ENCODE measurements at regions not wholly inside any gene's neighbourhood (a gene's known extent, or its start where the extent isn't known, plus 50 kb on each side); places are given as distances from the start of the nearest gene placed in this dataset.

- DNase-seq (ENCODE audit: low read depth, low spot score), result no peak
Observed at GRCh38 chr1:62917314-62917713, 133.4 kb downstream of the ATG4C start.

- no peak for DNase-seq (ENCODE audit: low read depth, low spot score)
Observed at GRCh38 chr1:62917805-62918204, 133.9 kb downstream of the ATG4C start.

- no peak for DNase-seq (ENCODE audit: low read depth, low spot score)
Observed at GRCh38 chr1:62918700-62919099, 134.8 kb downstream of the ATG4C start.

DNA sequence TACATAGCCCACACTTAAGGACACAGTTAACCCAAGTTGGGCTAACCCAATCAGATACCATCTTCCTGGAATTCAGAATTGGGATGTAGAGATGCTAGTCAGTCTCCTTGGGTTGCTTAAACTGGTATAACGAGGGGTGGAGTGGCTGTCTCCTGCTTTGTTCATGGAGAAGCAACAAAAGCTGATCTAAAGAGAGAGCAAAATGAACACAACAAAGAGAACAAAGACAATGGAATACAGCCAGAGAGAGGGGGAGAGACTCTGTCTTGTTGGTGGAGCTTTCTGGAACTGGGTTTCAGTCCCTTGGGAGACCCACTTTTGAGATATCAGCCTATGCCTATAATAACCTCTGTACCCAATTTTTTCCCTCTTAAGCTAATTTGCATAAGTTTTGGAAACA is 138.1 kb downstream of the ATG4C start:
- DNase-seq (ENCODE audit: low read depth, low spot score), result no peak

GRCh38 chr1:62924983-62925790 is 141.3 kb downstream of the ATG4C start:
- no peak for DNase-seq (ENCODE audit: low read depth, low spot score)

DNA sequence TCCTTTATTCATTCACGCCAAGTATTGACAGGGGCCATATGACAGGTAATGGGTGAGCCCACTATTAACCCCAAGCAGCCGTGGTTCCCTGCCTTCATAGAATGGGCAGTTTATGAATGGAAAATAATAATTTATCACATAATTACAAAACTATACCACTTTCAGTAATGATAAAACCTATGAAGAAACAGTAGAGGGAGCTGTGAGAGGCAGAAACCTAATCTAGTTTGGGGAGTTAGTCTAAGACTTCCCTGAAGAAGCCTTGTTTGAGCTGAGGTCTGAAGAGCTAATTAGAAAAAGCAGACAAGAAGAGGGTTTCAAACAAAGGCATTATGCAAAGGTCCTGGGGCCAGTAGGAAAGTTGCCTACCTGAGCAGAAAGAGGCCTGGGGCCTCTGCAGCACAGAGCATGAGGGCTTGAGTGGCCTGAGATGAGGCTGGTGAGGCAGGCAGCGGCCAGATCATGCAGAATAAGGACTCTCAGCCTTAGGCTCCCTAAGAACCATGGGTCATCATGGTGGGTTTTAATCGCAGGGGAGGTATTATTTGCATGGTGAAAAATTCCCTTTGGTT is 142.8 kb downstream of the ATG4C start:
- no peak for DNase-seq (ENCODE audit: low read depth, low spot score)

DNA sequence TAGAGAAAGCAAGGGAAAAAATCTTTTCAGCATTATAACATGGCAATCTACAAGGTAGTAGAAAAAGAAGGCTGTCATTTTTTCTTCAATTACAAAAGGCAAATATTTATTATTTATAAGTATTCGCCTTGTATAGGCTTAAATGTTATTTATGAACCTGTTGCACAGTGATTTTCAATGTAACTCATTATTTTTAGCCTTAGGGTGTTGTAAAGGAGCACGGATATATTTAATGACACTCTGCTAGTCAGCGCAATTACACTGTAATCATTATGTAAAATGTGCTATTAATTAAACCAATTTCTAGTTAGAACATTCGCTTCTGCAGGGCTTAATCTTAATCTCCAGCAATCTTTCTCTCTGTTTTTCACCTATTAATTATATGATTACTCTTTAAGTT is 145.0 kb downstream of the ATG4C start:
- no peak for DNase-seq (ENCODE audit: low read depth, low spot score)

DNA sequence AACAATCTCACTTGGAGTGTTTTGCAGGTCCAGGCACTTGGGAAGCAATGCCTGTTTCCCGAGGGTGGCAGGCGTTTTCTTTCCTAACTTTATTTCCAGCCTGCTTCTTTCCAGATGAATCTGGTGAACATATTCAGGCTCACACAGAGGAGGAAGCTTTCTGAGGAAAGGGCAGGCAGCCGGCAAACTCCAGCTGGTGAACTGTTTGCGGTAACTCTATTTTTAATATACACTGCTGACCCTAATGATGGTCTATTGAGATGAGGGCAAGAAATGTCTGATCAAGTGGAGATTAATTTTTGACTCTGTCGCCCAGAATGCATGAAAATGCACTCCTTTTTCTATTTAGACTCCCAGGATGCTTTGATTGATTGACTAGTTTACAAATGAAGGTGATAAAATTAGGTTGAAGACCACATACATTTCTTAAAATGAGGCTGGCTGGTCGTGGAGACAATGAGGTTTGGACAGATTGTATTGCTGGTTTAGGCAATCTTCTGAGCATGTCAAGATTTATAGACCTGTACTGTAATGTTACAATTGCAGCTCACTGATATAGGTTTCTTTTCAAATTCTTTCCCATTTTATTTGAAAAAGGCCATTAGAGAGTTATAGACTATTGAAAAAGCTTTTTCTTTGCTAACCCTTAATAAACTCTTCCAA is 153.8 kb downstream of the ATG4C start:
- DNase-seq (ENCODE audit: low read depth, low spot score), result no peak

DNA sequence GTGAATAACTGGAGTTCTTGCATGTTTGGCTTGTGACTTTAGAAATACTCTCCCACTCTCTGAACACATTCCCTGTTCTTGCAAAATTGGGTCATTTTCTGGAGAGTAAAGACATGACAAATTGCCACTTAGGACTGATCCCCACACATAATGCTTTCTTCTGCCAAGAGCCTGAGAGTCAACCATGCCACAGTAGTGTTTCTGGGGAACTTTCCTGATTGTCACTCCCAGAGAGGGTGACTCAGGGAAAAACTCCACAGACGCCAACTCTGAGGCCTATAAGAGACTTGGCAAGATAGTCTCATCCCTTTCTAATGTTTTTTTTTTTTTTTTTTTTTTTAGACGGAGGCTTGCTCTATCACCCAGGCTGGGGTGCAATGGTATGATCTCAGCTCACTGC is 157.8 kb downstream of the ATG4C start:
- DNase-seq (ENCODE audit: low read depth, low spot score), result no peak

- no peak for DNase-seq (ENCODE audit: low read depth, low spot score)
Observed at GRCh38 chr1:62946511-62946910, 162.6 kb downstream of the ATG4C start.

DNA sequence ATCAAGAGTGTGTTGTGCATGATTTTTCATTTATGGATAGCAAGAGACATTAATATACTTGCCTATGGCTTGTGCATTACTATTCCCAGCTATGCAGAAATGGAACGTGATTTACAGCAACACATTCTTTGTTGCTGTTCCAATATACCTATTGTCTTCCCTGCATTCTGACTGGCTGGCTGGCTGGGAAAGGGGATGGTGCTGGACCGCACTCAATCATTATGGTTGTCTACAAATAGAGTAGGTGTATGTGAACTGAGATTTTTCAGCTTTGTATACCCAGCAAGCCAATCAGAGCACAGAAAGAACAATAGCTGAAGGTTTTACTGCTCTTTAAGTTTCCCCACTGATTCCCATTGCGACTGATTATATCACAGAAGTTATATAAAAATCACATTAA is 167.5 kb downstream of the ATG4C start:
- no peak for DNase-seq (ENCODE audit: low read depth, low spot score)

- no peak for DNase-seq (ENCODE audit: low read depth, low spot score)
Observed at GRCh38 chr1:62952596-62952995, 168.7 kb downstream of the ATG4C start.

DNA sequence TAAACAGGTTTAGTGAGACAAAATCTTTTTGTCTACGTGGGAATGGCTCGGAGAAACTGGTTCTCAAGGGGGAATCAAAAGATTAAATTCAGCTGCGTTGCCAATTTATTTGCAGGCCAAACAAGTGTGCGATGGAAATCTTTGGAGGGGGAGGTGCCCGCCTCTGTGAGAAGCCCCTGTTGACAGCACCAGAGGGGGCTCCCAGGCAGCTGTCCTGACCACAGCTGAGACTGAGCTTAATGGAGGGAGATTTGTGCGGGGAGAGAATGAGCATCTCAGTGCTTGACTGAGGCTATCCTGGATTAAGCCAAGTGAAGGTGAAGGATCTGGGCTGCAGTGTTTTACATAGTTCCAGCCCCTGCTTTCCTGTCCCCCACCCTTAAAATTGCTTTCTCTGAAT is 169.7 kb downstream of the ATG4C start:
- no peak for DNase-seq (ENCODE audit: low read depth, low spot score)

- DNase-seq (ENCODE audit: low read depth, low spot score), result no peak
Observed at GRCh38 chr1:62954758-62955157, 170.8 kb downstream of the ATG4C start.

DNA sequence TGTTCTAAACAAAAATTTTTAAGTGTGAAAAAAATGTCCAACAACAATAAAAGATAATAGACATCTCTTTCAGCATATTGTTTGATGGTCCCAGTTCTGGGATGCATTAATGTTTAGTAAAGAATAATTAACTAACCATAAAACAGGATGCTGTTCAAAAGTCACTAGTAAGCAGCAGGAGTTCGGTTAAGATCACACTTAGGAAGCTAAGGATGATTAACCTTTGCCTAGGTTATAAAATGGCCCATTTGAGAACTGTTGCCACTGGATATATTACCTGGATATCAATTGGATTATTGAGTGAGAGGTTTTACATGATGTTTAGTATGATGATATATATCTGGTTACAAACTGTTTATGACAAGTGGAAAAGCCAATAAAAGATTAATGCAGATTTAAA is 171.7 kb downstream of the ATG4C start:
- no peak for DNase-seq (ENCODE audit: low read depth, low spot score)

DNA sequence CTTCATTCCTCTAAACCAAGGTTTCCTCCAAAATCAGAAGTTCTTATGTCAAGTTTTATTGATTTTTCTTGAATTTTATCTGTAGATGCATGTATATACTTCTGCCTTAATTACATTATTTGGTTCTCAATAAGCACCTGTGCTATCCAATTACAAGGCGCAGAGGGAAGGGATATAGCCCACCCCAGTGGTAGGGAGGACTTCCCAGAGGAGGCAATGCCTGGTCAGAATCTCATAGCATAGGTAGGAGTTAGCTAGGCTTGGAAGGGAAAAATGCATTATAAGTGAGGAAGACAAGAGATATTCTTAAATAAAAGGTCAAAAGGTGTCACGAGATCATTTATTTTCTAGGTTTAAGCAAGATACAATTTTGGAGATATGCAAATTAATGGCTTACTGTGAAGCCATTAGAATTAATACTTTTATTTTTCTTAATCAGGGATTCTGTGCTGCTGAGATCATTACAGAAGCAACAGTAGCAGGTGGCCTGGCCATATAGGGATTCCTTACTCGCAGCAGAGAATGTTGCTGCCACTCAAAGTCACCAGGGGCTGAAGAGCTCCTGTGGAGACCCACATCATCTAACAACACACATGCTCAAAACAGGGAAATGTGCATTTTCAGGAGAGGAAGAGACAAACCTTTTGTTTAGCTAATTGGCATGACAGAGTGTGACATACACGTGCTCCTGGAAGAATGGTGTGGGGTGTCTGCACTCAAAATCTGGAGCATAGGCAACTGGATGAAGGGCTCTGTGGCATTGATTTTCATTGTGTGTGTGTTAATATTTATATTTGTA is 178.3 kb downstream of the ATG4C start:
- no peak for DNase-seq (ENCODE audit: low read depth, low spot score)

GRCh38 chr1:62962901-62963776 is 179.2 kb downstream of the ATG4C start:
- peak; percentile 6 for DNase-seq (ENCODE audit: low read depth, low spot score)

- DNase-seq (ENCODE audit: low read depth, low spot score), result no peak
Observed at GRCh38 chr1:62964141-62964540, 180.2 kb downstream of the ATG4C start.

GRCh38 chr1:62967031-62967430 is 183.1 kb downstream of the ATG4C start:
- no peak for DNase-seq (ENCODE audit: low read depth, low spot score)

DNA sequence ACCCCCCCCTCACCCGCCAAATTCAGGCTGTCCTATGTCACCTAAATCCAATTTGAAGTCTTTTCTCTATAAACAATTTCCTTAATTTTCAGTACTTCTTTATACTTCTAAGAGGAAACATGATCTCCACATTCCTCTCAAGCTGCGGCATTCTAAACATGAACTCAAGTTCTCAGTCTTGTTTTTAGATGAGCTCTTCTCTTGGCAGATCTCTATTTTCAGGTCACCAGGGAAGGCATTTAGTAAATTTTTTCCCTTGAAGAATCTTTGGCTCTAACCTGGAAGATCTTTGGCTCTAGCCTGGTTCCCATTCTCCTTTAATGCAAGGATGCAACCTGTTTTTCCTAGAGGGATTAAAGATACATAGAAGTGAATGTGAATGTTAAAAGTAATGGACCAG is 193.4 kb downstream of the ATG4C start:
- DNase-seq (ENCODE audit: low read depth, low spot score), result no peak

- no peak for DNase-seq (ENCODE audit: low read depth, low spot score)
Observed at GRCh38 chr1:62978741-62979140, 194.8 kb downstream of the ATG4C start.
